Left lung (tissue), 4 donors: ENCODE measurements at regions not wholly inside any gene's neighbourhood (a gene's known extent, or its start where the extent isn't known, plus 50 kb on each side); places are given as distances from the start of the nearest gene placed in this dataset.
A peak's percentile ranks its signal among the peaks of the same experiment; 100 is the strongest.
"Not testable (repeated sequence)": the region's sequence is repeated elsewhere in the genome, so short reads cannot be mapped to it uniquely, and the experiment has no call there.

Source experiments
- ATAC-seq: fragments of 200-7000 bp; cut with Tn5 transposase; one replicate; pipeline ENCODE4 v1.9.1; 2020; ENCODE audit warnings: moderate library complexity
- DNase-seq, 4 donors: peaks; one replicate each; pipeline ENCODE4 v3.0.0-alpha.2; 2013 to 2020
- H3K27ac ChIP-seq, 2 donors: fragments of 200-600 bp; sonication (generic) in 1 of 2; one replicate each; pipeline versions ENCODE4 v1.5.0 to v1.8.0; 2020 to 2021
- H3K27me3 ChIP-seq, 2 donors: fragments of 200-600 bp; sonication (generic) in 1 of 2; one replicate each; pipeline versions ENCODE4 v1.5.0 to v1.8.0; 2020 to 2021
- H3K36me3 ChIP-seq, 2 donors: fragments of 200-600 bp; sonication (generic) in 1 of 2; one replicate each; pipeline versions ENCODE4 v1.5.0 to v1.8.0; 2020 to 2021
- H3K4me1 ChIP-seq, 2 donors: fragments of 200-600 bp; one replicate each; pipeline ENCODE4 v1.8.0; 2021
- H3K4me3 ChIP-seq, 2 donors: fragments of 200-600 bp; sonication (generic) in 1 of 2; one replicate each; pipeline versions ENCODE4 v1.5.0 to v1.8.0; 2020 to 2021; ENCODE audit warnings: mild to moderate bottlenecking in 1 of 2
- H3K9me3 ChIP-seq, 2 donors: fragments of 200-600 bp; sonication (generic) in 1 of 2; one replicate each; pipeline versions ENCODE4 v1.5.0 to v1.8.0; 2020 to 2021
- intact Hi-C, 2 donors: fragments of 100-400 bp; cut with DNase I; formaldehyde crosslinking; loops; one replicate each; pipeline versions ENCODE4 v1.11.2 to v1.14.2; 2022
- TF ChIP-seq, protein P1 (sequence below), 2 donors: fragments of 200-600 bp; sonication (generic) in 1 of 2; IDR thresholded peaks; one replicate each; pipeline versions ENCODE4 v1.5.0 to v1.8.0; 2021; ENCODE audit warnings: antibody characterized with exemption in 2 of 2
- donor health status: DM: no; HTN: yes; CAD: no.
- donor health status: DM: no; HTN: no; CAD: no.

GRCh38 chr6:147689398-147689797, 180.9 kb downstream of the SAMD5 start:
- H3K27me3 ChIP-seq, result no peaks in the 10 kb centered on the region
- DNase-seq (no peak), ATAC-seq (no peak)
- TF ChIP-seq, protein P1, sequence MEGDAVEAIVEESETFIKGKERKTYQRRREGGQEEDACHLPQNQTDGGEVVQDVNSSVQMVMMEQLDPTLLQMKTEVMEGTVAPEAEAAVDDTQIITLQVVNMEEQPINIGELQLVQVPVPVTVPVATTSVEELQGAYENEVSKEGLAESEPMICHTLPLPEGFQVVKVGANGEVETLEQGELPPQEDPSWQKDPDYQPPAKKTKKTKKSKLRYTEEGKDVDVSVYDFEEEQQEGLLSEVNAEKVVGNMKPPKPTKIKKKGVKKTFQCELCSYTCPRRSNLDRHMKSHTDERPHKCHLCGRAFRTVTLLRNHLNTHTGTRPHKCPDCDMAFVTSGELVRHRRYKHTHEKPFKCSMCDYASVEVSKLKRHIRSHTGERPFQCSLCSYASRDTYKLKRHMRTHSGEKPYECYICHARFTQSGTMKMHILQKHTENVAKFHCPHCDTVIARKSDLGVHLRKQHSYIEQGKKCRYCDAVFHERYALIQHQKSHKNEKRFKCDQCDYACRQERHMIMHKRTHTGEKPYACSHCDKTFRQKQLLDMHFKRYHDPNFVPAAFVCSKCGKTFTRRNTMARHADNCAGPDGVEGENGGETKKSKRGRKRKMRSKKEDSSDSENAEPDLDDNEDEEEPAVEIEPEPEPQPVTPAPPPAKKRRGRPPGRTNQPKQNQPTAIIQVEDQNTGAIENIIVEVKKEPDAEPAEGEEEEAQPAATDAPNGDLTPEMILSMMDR (IDR thresholded peaks at IDR 0.05), result no peak
- no peak overlapping the region for H3K4me3 ChIP-seq
- H3K4me1 ChIP-seq, result no peaks in the 10 kb centered on the region
- intact Hi-C loops, result no loop called here
- no peak overlapping the region for H3K27ac ChIP-seq
- H3K36me3 ChIP-seq, result no peaks in the 10 kb centered on the region
- H3K9me3 ChIP-seq, result peaks cover 0 to 2% of the 10 kb centered on the region in 2 donors

DNA sequence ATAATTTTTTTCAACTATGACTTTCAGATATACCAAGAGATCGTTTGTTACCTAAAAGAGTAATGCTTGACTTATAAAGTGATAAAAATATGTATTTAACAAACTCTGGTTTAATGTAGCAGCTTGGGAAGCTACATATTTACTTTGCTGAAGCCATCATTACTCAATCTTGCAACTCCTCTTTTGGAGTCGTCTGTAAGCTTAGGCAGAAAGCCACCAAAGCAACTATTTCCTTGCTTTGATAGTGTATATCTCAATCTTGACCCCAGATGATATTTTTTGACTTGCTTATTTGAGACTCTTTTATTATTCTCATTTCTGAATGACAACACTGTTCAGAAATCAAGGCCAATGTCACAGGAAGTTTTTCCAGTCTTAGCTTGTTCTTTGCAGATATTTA, 183.0 kb downstream of the SAMD5 start:
- Histone ChIP-seq H3K4me3 (no peak overlapping the region), H3K27ac (no peak overlapping the region), H3K36me3 (no peaks in the 10 kb centered on the region), H3K4me1 (no peaks in the 10 kb centered on the region), H3K27me3 (no peaks in the 10 kb centered on the region), H3K9me3 (peaks cover 0 to 2% of the 10 kb centered on the region in 2 donors)
- ATAC-seq (no peak), DNase-seq (peak in 2 of 4 donors; percentile 28)
- intact Hi-C loops, result no loop called here
- TF ChIP-seq, protein P1 (IDR thresholded peaks at IDR 0.05), result no peak

DNA sequence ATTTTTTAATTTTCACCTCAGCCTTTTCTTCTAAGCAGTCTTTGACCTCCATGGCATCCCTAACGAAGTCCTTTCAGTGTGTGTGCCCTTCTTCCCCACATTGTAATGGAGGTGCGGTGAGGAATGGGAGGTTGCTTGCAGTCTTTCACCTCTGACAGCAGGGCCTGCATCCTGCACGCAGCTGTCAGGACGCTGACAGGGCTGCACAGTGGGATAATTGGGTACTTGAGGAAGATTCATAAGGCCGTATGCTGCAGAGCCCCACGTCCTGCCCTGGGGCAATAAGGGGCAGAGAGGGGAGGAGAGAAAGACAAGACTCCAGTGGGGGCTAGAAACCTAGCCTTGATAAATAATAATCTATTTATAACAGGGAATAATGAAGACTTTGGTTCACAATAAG, 184.7 kb downstream of the SAMD5 start:
- no peak for DNase-seq
- H3K4me3 ChIP-seq, result no peak overlapping the region
- H3K27ac ChIP-seq, result no peak overlapping the region
- ATAC-seq, result no peak
- no peaks in the 10 kb centered on the region for H3K27me3 ChIP-seq
- intact Hi-C loops, result no loop called here
- H3K9me3 ChIP-seq, result no peaks in the 10 kb centered on the region
- H3K36me3 ChIP-seq, result no peaks in the 10 kb centered on the region
- H3K4me1 ChIP-seq, result no peaks in the 10 kb centered on the region
- TF ChIP-seq, protein P1 (IDR thresholded peaks at IDR 0.05), result no peak

DNA sequence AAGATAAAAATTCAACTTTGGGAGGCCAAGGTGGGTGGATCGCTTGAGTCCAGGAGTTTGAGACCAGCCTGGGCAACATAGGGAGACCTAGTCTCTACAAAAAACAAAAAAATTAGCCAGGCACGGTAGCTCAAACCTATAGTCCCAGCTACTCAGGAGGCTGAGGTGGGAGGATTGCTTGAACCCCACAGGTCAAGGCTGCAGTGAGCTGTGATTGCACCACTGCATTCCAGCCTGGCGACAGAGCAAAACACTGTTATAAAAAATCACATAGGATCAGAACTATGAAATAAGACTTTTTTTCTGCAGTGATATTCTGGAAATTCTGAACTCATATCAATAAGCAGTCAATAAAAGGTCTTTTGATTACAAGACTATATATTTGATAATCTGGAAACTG, 186.1 kb downstream of the SAMD5 start:
- H3K4me1 ChIP-seq, intact Hi-C loops, H3K27me3 ChIP-seq, H3K27ac ChIP-seq, ATAC-seq, H3K4me3 ChIP-seq, H3K36me3 ChIP-seq, DNase-seq, H3K9me3 ChIP-seq: not testable (repeated sequence)

GRCh38 chr6:147695819-147696218, 187.3 kb downstream of the SAMD5 start:
- no peak overlapping the region for H3K27ac ChIP-seq
- H3K9me3 ChIP-seq, result no peaks in the 10 kb centered on the region
- TF ChIP-seq, protein P1 (IDR thresholded peaks at IDR 0.05), result no peak
- intact Hi-C loops, result no loop called here
- H3K27me3 ChIP-seq, result no peaks in the 10 kb centered on the region
- peaks cover 0 to 2% of the 10 kb centered on the region in 2 donors for H3K4me1 ChIP-seq
- DNase-seq, result no peak
- H3K36me3 ChIP-seq, result no peaks in the 10 kb centered on the region
- no peak for ATAC-seq
- no peak overlapping the region for H3K4me3 ChIP-seq

DNA sequence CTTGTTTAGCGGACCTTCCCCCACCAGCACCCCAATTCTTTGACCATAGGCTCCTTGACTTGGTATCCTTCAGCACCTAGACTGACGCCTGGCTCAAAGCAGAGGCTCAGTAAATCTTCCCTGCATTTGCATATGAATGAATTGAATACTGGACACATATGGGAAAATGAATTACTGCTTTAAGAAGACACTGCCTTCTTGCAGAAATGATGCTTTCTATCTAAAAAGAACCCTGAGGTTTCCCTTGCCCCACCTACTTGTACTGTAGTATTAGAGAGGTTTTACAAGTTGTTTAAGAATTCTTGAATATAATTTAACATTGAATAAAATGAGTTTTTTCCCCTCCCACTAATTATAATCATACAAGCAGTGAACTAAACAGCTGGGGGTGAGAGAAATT, 190.7 kb downstream of the SAMD5 start:
- Histone ChIP-seq H3K36me3 (no peaks in the 10 kb centered on the region), H3K9me3 (no peaks in the 10 kb centered on the region), H3K27me3 (no peaks in the 10 kb centered on the region), H3K4me3 (no peak overlapping the region), H3K27ac (no peak overlapping the region), H3K4me1 (peaks cover 0 to 2% of the 10 kb centered on the region in 2 donors)
- TF ChIP-seq, protein P1 (IDR thresholded peaks at IDR 0.05), result no peak
- ATAC-seq (no peak), DNase-seq (no peak)
- intact Hi-C loops, result no loop called here
